ENCODE measurements at regions not wholly inside any gene's neighbourhood (a gene's known extent, or its start where the extent isn't known, plus 50 kb on each side); places are given as distances from the start of the nearest gene placed in this dataset.

DNA sequence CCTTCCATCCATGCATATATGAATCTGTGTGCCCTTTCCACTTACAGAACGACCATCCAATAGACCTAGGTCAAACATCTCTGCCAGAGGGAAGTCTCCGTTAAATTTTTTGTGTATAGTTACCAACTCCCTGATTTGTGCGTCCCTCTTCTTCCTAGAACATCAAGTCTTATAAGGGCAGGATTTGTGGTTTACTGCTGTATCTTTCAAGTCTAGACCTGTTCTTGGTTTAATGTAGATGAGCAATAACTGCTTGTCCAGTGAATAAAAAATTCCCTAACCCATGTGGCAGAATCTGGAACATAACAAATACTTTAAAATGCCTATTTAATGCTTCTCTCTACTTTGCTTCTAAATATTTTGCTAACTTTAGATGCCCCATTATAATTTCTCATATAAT is 988.8 kb downstream of the RAPGEF2 start:
- BruUV-seq (replicated peaks), result no TSS peak
- H3K27ac ChIP-seq (ENCODE audit: low read length), result no peak overlapping the region
- no peaks in the 10 kb centered on the region for H3K4me1 ChIP-seq (ENCODE audit: control insufficient read depth, insufficient read depth, low read length)
- CTCF ChIA-PET, result no interaction called here
- H3K4me3 ChIP-seq (ENCODE audit: low read depth in 2 of 2, low read length in 2 of 2), result no peak overlapping the region
- H3K36me3 ChIP-seq (ENCODE audit: control insufficient read depth, insufficient read depth, low read length), result no peaks in the 10 kb centered on the region
- no peak for TF ChIP-seq SIN3A (IDR thresholded peaks at IDR 0.05; ENCODE audit: borderline replicate concordance, insufficient read depth, low read depth, low read length)
- TF ChIP-seq, protein P1, sequence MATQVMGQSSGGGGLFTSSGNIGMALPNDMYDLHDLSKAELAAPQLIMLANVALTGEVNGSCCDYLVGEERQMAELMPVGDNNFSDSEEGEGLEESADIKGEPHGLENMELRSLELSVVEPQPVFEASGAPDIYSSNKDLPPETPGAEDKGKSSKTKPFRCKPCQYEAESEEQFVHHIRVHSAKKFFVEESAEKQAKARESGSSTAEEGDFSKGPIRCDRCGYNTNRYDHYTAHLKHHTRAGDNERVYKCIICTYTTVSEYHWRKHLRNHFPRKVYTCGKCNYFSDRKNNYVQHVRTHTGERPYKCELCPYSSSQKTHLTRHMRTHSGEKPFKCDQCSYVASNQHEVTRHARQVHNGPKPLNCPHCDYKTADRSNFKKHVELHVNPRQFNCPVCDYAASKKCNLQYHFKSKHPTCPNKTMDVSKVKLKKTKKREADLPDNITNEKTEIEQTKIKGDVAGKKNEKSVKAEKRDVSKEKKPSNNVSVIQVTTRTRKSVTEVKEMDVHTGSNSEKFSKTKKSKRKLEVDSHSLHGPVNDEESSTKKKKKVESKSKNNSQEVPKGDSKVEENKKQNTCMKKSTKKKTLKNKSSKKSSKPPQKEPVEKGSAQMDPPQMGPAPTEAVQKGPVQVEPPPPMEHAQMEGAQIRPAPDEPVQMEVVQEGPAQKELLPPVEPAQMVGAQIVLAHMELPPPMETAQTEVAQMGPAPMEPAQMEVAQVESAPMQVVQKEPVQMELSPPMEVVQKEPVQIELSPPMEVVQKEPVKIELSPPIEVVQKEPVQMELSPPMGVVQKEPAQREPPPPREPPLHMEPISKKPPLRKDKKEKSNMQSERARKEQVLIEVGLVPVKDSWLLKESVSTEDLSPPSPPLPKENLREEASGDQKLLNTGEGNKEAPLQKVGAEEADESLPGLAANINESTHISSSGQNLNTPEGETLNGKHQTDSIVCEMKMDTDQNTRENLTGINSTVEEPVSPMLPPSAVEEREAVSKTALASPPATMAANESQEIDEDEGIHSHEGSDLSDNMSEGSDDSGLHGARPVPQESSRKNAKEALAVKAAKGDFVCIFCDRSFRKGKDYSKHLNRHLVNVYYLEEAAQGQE (IDR thresholded peaks at IDR 0.05; ENCODE audit: insufficient read depth in 1 of 2, low read depth in 2 of 2, low read length in 1 of 2), result no peak
- no peak for TF ChIP-seq TCF7L2 (IDR thresholded peaks at IDR 0.05; ENCODE audit: low read depth, low read length)
- TF ChIP-seq POLR2AphosphoS5 (IDR thresholded peaks at IDR 0.05; ENCODE audit: low read depth, low read length), result no peak
- TF ChIP-seq, protein P2, sequence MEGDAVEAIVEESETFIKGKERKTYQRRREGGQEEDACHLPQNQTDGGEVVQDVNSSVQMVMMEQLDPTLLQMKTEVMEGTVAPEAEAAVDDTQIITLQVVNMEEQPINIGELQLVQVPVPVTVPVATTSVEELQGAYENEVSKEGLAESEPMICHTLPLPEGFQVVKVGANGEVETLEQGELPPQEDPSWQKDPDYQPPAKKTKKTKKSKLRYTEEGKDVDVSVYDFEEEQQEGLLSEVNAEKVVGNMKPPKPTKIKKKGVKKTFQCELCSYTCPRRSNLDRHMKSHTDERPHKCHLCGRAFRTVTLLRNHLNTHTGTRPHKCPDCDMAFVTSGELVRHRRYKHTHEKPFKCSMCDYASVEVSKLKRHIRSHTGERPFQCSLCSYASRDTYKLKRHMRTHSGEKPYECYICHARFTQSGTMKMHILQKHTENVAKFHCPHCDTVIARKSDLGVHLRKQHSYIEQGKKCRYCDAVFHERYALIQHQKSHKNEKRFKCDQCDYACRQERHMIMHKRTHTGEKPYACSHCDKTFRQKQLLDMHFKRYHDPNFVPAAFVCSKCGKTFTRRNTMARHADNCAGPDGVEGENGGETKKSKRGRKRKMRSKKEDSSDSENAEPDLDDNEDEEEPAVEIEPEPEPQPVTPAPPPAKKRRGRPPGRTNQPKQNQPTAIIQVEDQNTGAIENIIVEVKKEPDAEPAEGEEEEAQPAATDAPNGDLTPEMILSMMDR (IDR thresholded peaks at IDR 0.05), result no peak
- H3K9me3 ChIP-seq (ENCODE audit: control insufficient read depth, insufficient read depth, low read depth, low read length), result no peaks in the 10 kb centered on the region
- POLR2A ChIA-PET, result no interaction called here
- DNase-seq (ENCODE audit: low read depth, low spot score) (no peak), ATAC-seq (no peak)
- in situ Hi-C loops (cut with HindIII; ENCODE audit: low pct_unique_long_range_greater_than_20kb, low sequenced_read_pairs) (no loop called here), intact Hi-C loops (cut with micrococcal nuclease; ENCODE audit: unreplicated experiment) (no loop called here)
- H3K27me3 ChIP-seq (ENCODE audit: control insufficient read depth, insufficient read depth, low read length), result no peaks in the 10 kb centered on the region

DNA sequence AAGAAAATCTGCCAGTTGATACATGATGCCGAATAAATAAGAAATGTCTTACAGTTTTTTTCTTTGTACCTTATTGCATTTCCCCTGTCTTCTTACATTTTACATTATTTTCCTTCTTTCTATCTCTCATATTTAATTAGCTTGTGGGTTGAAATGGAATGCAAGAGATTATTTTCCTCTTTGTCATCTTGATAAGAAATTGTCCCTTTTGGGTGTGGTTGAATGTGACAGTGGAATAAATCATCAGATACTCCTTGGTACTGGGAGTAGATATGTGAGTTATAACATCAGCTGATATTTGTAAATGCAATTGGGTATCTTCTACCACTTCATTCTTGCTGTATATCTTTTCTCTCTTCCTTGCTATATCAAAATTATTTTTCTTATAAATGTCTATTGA is 997.4 kb downstream of the RAPGEF2 start:
- TF ChIP-seq, protein P2 (IDR thresholded peaks at IDR 0.05), result no peak
- CTCF ChIA-PET, result no interaction called here
- no peak for ATAC-seq
- Histone ChIP-seq H3K36me3 (ENCODE audit: control insufficient read depth, insufficient read depth, low read length) (no peaks in the 10 kb centered on the region), H3K4me3 (ENCODE audit: low read depth in 2 of 2, low read length in 2 of 2) (no peak overlapping the region), H3K9me3 (ENCODE audit: control insufficient read depth, insufficient read depth, low read depth, low read length) (no peaks in the 10 kb centered on the region), H3K27ac (ENCODE audit: low read length) (no peak overlapping the region), H3K4me1 (ENCODE audit: control insufficient read depth, insufficient read depth, low read length) (no peaks in the 10 kb centered on the region), H3K27me3 (ENCODE audit: control insufficient read depth, insufficient read depth, low read length) (no peaks in the 10 kb centered on the region)
- POLR2A ChIA-PET, result no interaction called here
- no TSS peak for BruUV-seq (replicated peaks)
- in situ Hi-C loops (cut with HindIII; ENCODE audit: low pct_unique_long_range_greater_than_20kb, low sequenced_read_pairs) (no loop called here), intact Hi-C loops (cut with micrococcal nuclease; ENCODE audit: unreplicated experiment) (no loop called here)
- no peak for DNase-seq (ENCODE audit: low read depth, low spot score)

DNA sequence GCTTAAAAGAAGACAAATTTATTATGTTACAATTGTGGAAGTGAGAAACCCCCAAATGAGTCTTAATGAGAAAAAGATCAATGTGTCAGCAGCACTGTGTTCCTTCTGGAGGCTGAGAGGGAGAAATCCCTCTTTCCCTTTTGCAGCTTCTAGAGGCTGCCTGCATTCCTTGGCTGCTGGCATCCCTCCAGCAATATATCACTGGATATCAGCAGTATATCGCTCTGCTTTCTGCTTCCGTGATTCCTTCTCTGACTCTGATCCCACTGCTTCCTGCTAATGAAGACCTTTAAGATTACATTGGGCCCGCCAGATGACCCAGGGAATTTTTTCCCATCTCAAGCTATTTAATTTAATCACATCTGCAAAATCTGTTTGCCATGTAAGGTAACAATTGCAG is 1008.0 kb downstream of the RAPGEF2 start:
- ATAC-seq, result no peak
- H3K9me3 ChIP-seq (ENCODE audit: control insufficient read depth, insufficient read depth, low read depth, low read length), result no peaks in the 10 kb centered on the region
- in situ Hi-C loops (cut with HindIII; ENCODE audit: low pct_unique_long_range_greater_than_20kb, low sequenced_read_pairs) (no loop called here), intact Hi-C loops (cut with micrococcal nuclease; ENCODE audit: unreplicated experiment) (no loop called here)
- BruUV-seq (replicated peaks), result no TSS peak
- H3K4me3 ChIP-seq (ENCODE audit: low read depth in 2 of 2, low read length in 2 of 2), result no peak overlapping the region
- no peak overlapping the region for H3K27ac ChIP-seq (ENCODE audit: low read length)
- no peaks in the 10 kb centered on the region for H3K36me3 ChIP-seq (ENCODE audit: control insufficient read depth, insufficient read depth, low read length)
- no peak for DNase-seq (ENCODE audit: low read depth, low spot score)
- H3K4me1 ChIP-seq (ENCODE audit: control insufficient read depth, insufficient read depth, low read length), result no peaks in the 10 kb centered on the region
- no peak for TF ChIP-seq TCF7L2 (IDR thresholded peaks at IDR 0.05; ENCODE audit: low read depth, low read length)
- H3K27me3 ChIP-seq (ENCODE audit: control insufficient read depth, insufficient read depth, low read length), result no peaks in the 10 kb centered on the region
- ChIA-PET CTCF (no interaction called here), POLR2A (no interaction called here)

All from Panc1 (cell line).